H9 (cell line): ENCODE measurements at regions not wholly inside any gene's neighbourhood (a gene's known extent, or its start where the extent isn't known, plus 50 kb on each side); places are given as distances from the start of the nearest gene placed in this dataset.

Experiments used
- DNase-seq: peaks from one replicate; pipeline ENCODE4 v3.0.0-alpha.2; 2017
- H2AFZ ChIP-seq: one replicate; pipeline ENCODE4 v1.6.1; 2013; ENCODE audit warnings: mild to moderate bottlenecking, low read length, control low read depth, moderate library complexity
- H2AK5ac ChIP-seq: 2 replicates; pipeline ENCODE4 v1.6.1; 2013; ENCODE audit warnings: low read length, control low read depth, mixed read lengths; ENCODE audit not compliant: insufficient read length
- H2BK120ac ChIP-seq: one replicate; pipeline ENCODE4 v1.6.1; 2013; ENCODE audit warnings: low read depth, mild to moderate bottlenecking, low read length, control low read depth, inconsistent platforms; ENCODE audit not compliant: poor library complexity, severe bottlenecking
- H2BK12ac ChIP-seq: 2 replicates; pipeline ENCODE4 v1.6.1; 2013; ENCODE audit warnings: low read length, control low read depth, mixed read lengths, low read depth; ENCODE audit not compliant: insufficient read length
- H2BK15ac ChIP-seq: 2 replicates; pipeline ENCODE4 v1.6.1; 2013; ENCODE audit warnings: low read depth, low read length, control low read depth
- H2BK20ac ChIP-seq: one replicate; pipeline ENCODE4 v1.6.1; 2013; ENCODE audit warnings: low read depth, mild to moderate bottlenecking, low read length, control low read depth, inconsistent platforms; ENCODE audit not compliant: poor library complexity, severe bottlenecking
- H2BK5ac ChIP-seq: 2 replicates; pipeline ENCODE4 v1.6.1; 2013; ENCODE audit warnings: low read length, control low read depth, mixed read lengths; ENCODE audit not compliant: insufficient read length
- H3K14ac ChIP-seq: 2 replicates; pipeline ENCODE4 v1.6.1; 2013; ENCODE audit warnings: low read length, control low read depth; ENCODE audit not compliant: insufficient read depth
- H3K18ac ChIP-seq: 2 replicates; pipeline ENCODE4 v1.6.1; 2013; ENCODE audit warnings: low read depth, mild to moderate bottlenecking, mixed read lengths, low read length, control low read depth; ENCODE audit not compliant: insufficient read length
- H3K23ac ChIP-seq: 2 replicates; pipeline ENCODE4 v1.6.1; 2013; ENCODE audit warnings: low read length, control low read depth, mixed read lengths, low read depth; ENCODE audit not compliant: insufficient read length
- H3K23me2 ChIP-seq: 2 replicates; pipeline ENCODE4 v1.6.1; 2013; ENCODE audit warnings: low read depth, mild to moderate bottlenecking, mixed read lengths, low read length, control low read depth; ENCODE audit not compliant: insufficient read length, poor library complexity, severe bottlenecking
- H3K27ac ChIP-seq: 2 replicates; pipeline ENCODE4 v1.5.1; 2013; ENCODE audit warnings: low read length, control low read depth, mixed read lengths, low read depth; ENCODE audit not compliant: insufficient read length
- H3K27me3 ChIP-seq: 2 replicates; pipeline ENCODE4 v1.6.1; 2013; ENCODE audit warnings: low read length, control low read depth, inconsistent platforms; ENCODE audit not compliant: insufficient read depth
- H3K4ac ChIP-seq: 2 replicates; pipeline ENCODE4 v1.6.1; 2013; ENCODE audit warnings: low read depth, mild to moderate bottlenecking, control low read depth, inconsistent platforms, low read length, moderate library complexity
- H3K4me1 ChIP-seq: 2 replicates; pipeline ENCODE4 v1.6.1; 2013; ENCODE audit warnings: low read length, control low read depth, inconsistent platforms; ENCODE audit not compliant: insufficient read depth
- H3K4me2 ChIP-seq: 2 replicates; pipeline ENCODE4 v1.6.1; 2013; ENCODE audit warnings: low read length, control low read depth, mixed read lengths; ENCODE audit not compliant: insufficient read length, insufficient read depth
- H3K56ac ChIP-seq: 2 replicates; pipeline ENCODE4 v1.6.1; 2013; ENCODE audit warnings: low read depth, mild to moderate bottlenecking, mixed read lengths, low read length, control low read depth; ENCODE audit not compliant: insufficient read length
- H3K79me1 ChIP-seq: 2 replicates; pipeline ENCODE4 v1.6.1; 2013; ENCODE audit warnings: low read depth, mild to moderate bottlenecking, moderate library complexity, low read length, control low read depth, inconsistent platforms; ENCODE audit not compliant: insufficient read depth, poor library complexity, severe bottlenecking
- H3K79me2 ChIP-seq: 2 replicates; pipeline ENCODE4 v1.6.1; 2013; ENCODE audit warnings: low read length, control low read depth, inconsistent platforms; ENCODE audit not compliant: insufficient read depth
- H3K9ac ChIP-seq: 2 replicates; pipeline ENCODE4 v1.6.1; 2013; ENCODE audit warnings: low read length, control low read depth, mixed read lengths; ENCODE audit not compliant: insufficient read length; ENCODE audit errors: extremely low read depth
- H3K9me3 ChIP-seq: one replicate; pipeline ENCODE4 v1.6.1; 2013; ENCODE audit warnings: low read depth, low read length, inconsistent platforms; ENCODE audit not compliant: control insufficient read depth
- H3T11ph ChIP-seq: one replicate; pipeline ENCODE4 v1.6.1; 2013; ENCODE audit warnings: mild to moderate bottlenecking, low read length, control low read depth, inconsistent platforms
- H4K20me1 ChIP-seq: one replicate; pipeline ENCODE4 v1.6.1; 2013; ENCODE audit not compliant: control insufficient read depth, insufficient read length, insufficient read depth
- H4K5ac ChIP-seq: 2 replicates; pipeline ENCODE4 v1.6.1; 2013; ENCODE audit warnings: low read depth, mild to moderate bottlenecking, mixed read lengths, low read length, control low read depth; ENCODE audit not compliant: insufficient read length
- H4K8ac ChIP-seq: replicated peaks from 2 replicates; pipeline ENCODE4 v1.6.1; 2013; ENCODE audit warnings: low read length, control low read depth, mixed read lengths, low read depth; ENCODE audit not compliant: insufficient read length
- H4K91ac ChIP-seq: 2 replicates; pipeline ENCODE4 v1.6.1; 2013; ENCODE audit warnings: low read depth, mild to moderate bottlenecking, moderate library complexity, mixed read lengths, low read length, control low read depth; ENCODE audit not compliant: insufficient read length
- H3K27ac Mint-ChIP-seq, 3 experiments: 2 replicates in 2 of 3; 3 replicates in 1 of 3; pipeline ENCODE4 v1.8.0; 2020 to 2021; ENCODE audit warnings: mixed read lengths in 3 of 3, mild to moderate bottlenecking in 1 of 3, moderate library complexity in 1 of 3
- H3K27me3 Mint-ChIP-seq: 2 replicates; pipeline ENCODE4 v1.8.0; 2021; ENCODE audit warnings: low read depth, mild to moderate bottlenecking, moderate library complexity, mixed read lengths
- H3K36me3 Mint-ChIP-seq, 3 experiments: 2 replicates in 2 of 3; 3 replicates in 1 of 3; pipeline ENCODE4 v1.8.0; 2020 to 2021; ENCODE audit warnings: low read depth in 3 of 3, mixed read lengths in 3 of 3; ENCODE audit not compliant: insufficient read depth in 1 of 3
- H3K4me1 Mint-ChIP-seq, 2 experiments: 2 replicates each; pipeline ENCODE4 v1.8.0; 2020; ENCODE audit warnings: mixed read lengths in 2 of 2
- H3K4me3 Mint-ChIP-seq, 2 experiments: 2 replicates in 1 of 2; 3 replicates in 1 of 2; pipeline ENCODE4 v1.8.0; 2020 to 2021; ENCODE audit warnings: mild to moderate bottlenecking in 2 of 2, mixed read lengths in 2 of 2, moderate library complexity in 1 of 2
- H3K9me3 Mint-ChIP-seq, 2 experiments: 2 replicates in 1 of 2; 3 replicates in 1 of 2; pipeline ENCODE4 v1.8.0; 2020; ENCODE audit warnings: mild to moderate bottlenecking in 2 of 2, mixed read lengths in 2 of 2, moderate library complexity in 1 of 2
- CTCF ChIP-seq: fragments of 200-600 bp; sonication (generic); conservative IDR thresholded peaks from 3 replicates; pipeline ENCODE4 v1.8.0; 2021; ENCODE audit warnings: antibody characterized with exemption, mild to moderate bottlenecking

GRCh38 chr1:219419860-219420259, 193.0 kb downstream of the ZC3H11B start:
- Histone ChIP-seq H3K9me3 (no peaks in the 10 kb centered on the region), H3K4me1 (no peaks in the 10 kb centered on the region), H3K23me2 (no peaks in the 10 kb centered on the region), H4K8ac (no peak overlapping the region), H4K91ac (no peak overlapping the region), H2BK20ac (no peak overlapping the region), H4K20me1 (no peaks in the 10 kb centered on the region), H2BK12ac (no peak overlapping the region), H3K23ac (no peak overlapping the region), H3K27me3 (no peaks in the 10 kb centered on the region), H3K4ac (no peak overlapping the region), H3K79me1 (no peaks in the 10 kb centered on the region), H3K18ac (no peak overlapping the region), H2BK15ac (no peak overlapping the region), H3K79me2 (no peaks in the 10 kb centered on the region), H3K9ac (no peak overlapping the region), H3K14ac (no peak overlapping the region), H2AFZ (no peak overlapping the region), H3K56ac (no peak overlapping the region), H4K5ac (no peak overlapping the region), H2BK120ac (no peak overlapping the region), H3T11ph (no peak overlapping the region), H2BK5ac (no peak overlapping the region), H3K27ac (no peak overlapping the region), H3K4me2 (no peak overlapping the region), H2AK5ac (no peak overlapping the region)
- no peaks in the 10 kb centered on the region for H3K4me1 Mint-ChIP-seq
- no peak overlapping the region for H3K4me3 Mint-ChIP-seq
- no peak for DNase-seq
- no peaks in the 10 kb centered on the region for H3K36me3 Mint-ChIP-seq
- H3K27ac Mint-ChIP-seq = no peak overlapping the region; a peak in 1 of 7 replicates
- TF ChIP-seq CTCF = no peak
- H3K27me3 Mint-ChIP-seq = no peaks in the 10 kb centered on the region
- H3K9me3 Mint-ChIP-seq = no peaks in the 10 kb centered on the region; a peak in 1 of 5 replicates
